Ishikawa (cell line): ENCODE measurements at regions not wholly inside any gene's neighbourhood (a gene's known extent, or its start where the extent isn't known, plus 50 kb on each side); places are given as distances from the start of the nearest gene placed in this dataset.

ENCODE experiments used
- CEBPB ChIP-seq: IDR thresholded peaks from 2 replicates; pipeline ENCODE4 v1.6.1; 2012
- CREB1 ChIP-seq: IDR thresholded peaks from 2 replicates; pipeline ENCODE4 v1.6.1; 2012; ENCODE audit warnings: low read depth
- EGR1 ChIP-seq: IDR thresholded peaks from 2 replicates; pipeline ENCODE4 v1.6.1; 2012
- EP300 ChIP-seq: IDR thresholded peaks from 2 replicates; pipeline ENCODE4 v1.6.1; 2012; ENCODE audit warnings: borderline replicate concordance
- FOXM1 ChIP-seq: IDR thresholded peaks from 2 replicates; pipeline ENCODE4 v1.6.1; 2012; ENCODE audit warnings: low read depth, borderline replicate concordance
- MAX ChIP-seq: IDR thresholded peaks from 2 replicates; pipeline ENCODE4 v1.6.1; 2012
- NFIC ChIP-seq: IDR thresholded peaks from 2 replicates; pipeline ENCODE4 v1.6.1; 2012
- RAD21 ChIP-seq: IDR thresholded peaks from 2 replicates; pipeline ENCODE4 v1.6.1; 2012; ENCODE audit warnings: low read depth
- REST ChIP-seq: IDR thresholded peaks from 2 replicates; pipeline ENCODE4 v1.6.1; 2012; ENCODE audit warnings: low read depth, mild to moderate bottlenecking
- TAF1 ChIP-seq: IDR thresholded peaks from 2 replicates; pipeline ENCODE4 v1.6.1; 2012; ENCODE audit warnings: low read depth, mild to moderate bottlenecking
- TCF12 ChIP-seq: IDR thresholded peaks from 2 replicates; pipeline ENCODE4 v1.6.1; 2012; ENCODE audit warnings: low read depth
- TEAD4 ChIP-seq: IDR thresholded peaks from 2 replicates; pipeline ENCODE4 v1.6.1; 2012
- USF1 ChIP-seq: IDR thresholded peaks from 2 replicates; pipeline ENCODE4 v1.6.1; 2012
- YY1 ChIP-seq: IDR thresholded peaks from 2 replicates; pipeline ENCODE4 v1.6.1; 2012; ENCODE audit warnings: low read depth
- ZBTB7A ChIP-seq: IDR thresholded peaks from 2 replicates; pipeline ENCODE4 v1.6.1; 2012; ENCODE audit warnings: low read depth

- TF ChIP-seq TCF12 (no peak), EP300 (no peak), RAD21 (no peak), FOXM1 (no peak), TEAD4 (no peak), TAF1 (no peak), MAX (no peak), USF1 (no peak), YY1 (no peak), ZBTB7A (no peak), REST (no peak), NFIC (no peak)
These were observed 652.7 kb downstream of the LMO4 start for GRCh38 chr1:87981386-87981785.

GRCh38 chr1:87981810-87982209 lies 653.1 kb downstream of the LMO4 start:
- TF ChIP-seq YY1 (no peak), REST (no peak), TCF12 (no peak), EP300 (no peak)

- TF ChIP-seq RAD21 = no peak
These were observed 655.2 kb downstream of the LMO4 start for GRCh38 chr1:87983841-87984240.

GRCh38 chr1:87985071-87985470 lies 656.4 kb downstream of the LMO4 start:
- TF ChIP-seq TCF12 (no peak), YY1 (no peak), CREB1 (no peak), RAD21 (no peak), USF1 (no peak), TAF1 (no peak), CEBPB (no peak), MAX (no peak), EGR1 (no peak), FOXM1 (no peak), REST (no peak), EP300 (no peak), ZBTB7A (no peak)

GRCh38 chr1:87986130-87986866 lies 657.6 kb downstream of the LMO4 start:
- TF ChIP-seq USF1 (no peak), RAD21 (0 out of 2 replicates have a peak, but pooled peaks have one; percentile 4)
